Stimulated activated naive CD4-positive, alpha-beta T cell treated with Interleukin-2 at 50 U/mL for 16 hours (primary cell): ENCODE measurements at regions not wholly inside any gene's neighbourhood (a gene's known extent, or its start where the extent isn't known, plus 50 kb on each side); places are given as distances from the start of the nearest gene placed in this dataset.
"Not testable (repeated sequence)": the region's sequence is repeated elsewhere in the genome, so short reads cannot be mapped to it uniquely, and the experiment has no call there.

Source experiments
- DNase-seq: peaks from one replicate; lab custom pipeline; 2025; lab: John Stamatoyannopoulos, UW

GRCh38 chr1:230591678-230592077 lies 50.6 kb upstream of the COG2 start:
- DNase-seq: no peak

GRCh38 chr1:230589951-230590350 lies 52.3 kb upstream of the COG2 start:
- no peak for DNase-seq

- no peak for DNase-seq
Measured at GRCh38 chr1:230588323-230588746, 53.9 kb upstream of the COG2 start.

- no peak for DNase-seq
Measured at GRCh38 chr1:230587061-230587460, 55.2 kb upstream of the COG2 start.

- no peak for DNase-seq
Measured at GRCh38 chr1:230584660-230585059, 57.6 kb upstream of the COG2 start.

GRCh38 chr1:230581446-230582079 lies 60.7 kb upstream of the COG2 start:
- no peak for DNase-seq

- DNase-seq: no peak
Measured at GRCh38 chr1:230578616-230579015, 63.7 kb upstream of the COG2 start.

- no peak for DNase-seq
Measured at GRCh38 chr1:230577537-230577936, 64.7 kb upstream of the COG2 start.

- DNase-seq: no peak
Measured at GRCh38 chr1:230575886-230576500, 66.3 kb upstream of the COG2 start.

GRCh38 chr1:230574502-230574901 lies 67.8 kb upstream of the COG2 start:
- no peak for DNase-seq

- no peak for DNase-seq
Measured at GRCh38 chr1:230573658-230574057, 68.6 kb upstream of the COG2 start.

GRCh38 chr1:230572121-230573105 lies 69.9 kb upstream of the COG2 start:
- no peak for DNase-seq

GRCh38 chr1:230570724-230571360 lies 71.4 kb upstream of the COG2 start:
- DNase-seq: no peak

GRCh38 chr1:230569201-230569600 lies 73.1 kb upstream of the COG2 start:
- no peak for DNase-seq

- no peak for DNase-seq
Measured at GRCh38 chr1:230568676-230569075, 73.6 kb upstream of the COG2 start.

GRCh38 chr1:230568008-230568407 lies 74.3 kb upstream of the COG2 start:
- DNase-seq: no peak

- no peak for DNase-seq
Measured at GRCh38 chr1:230567221-230567575, 75.1 kb upstream of the COG2 start.

- not testable (repeated sequence) for DNase-seq
Measured at GRCh38 chr1:230566532-230567220, 75.6 kb upstream of the COG2 start.

- DNase-seq: no peak
Measured at GRCh38 chr1:230565141-230565540, 77.1 kb upstream of the COG2 start.

GRCh38 chr1:230563591-230563990 lies 78.7 kb upstream of the COG2 start:
- no peak for DNase-seq

GRCh38 chr1:230561570-230561969 lies 80.7 kb upstream of the COG2 start:
- no peak for DNase-seq

GRCh38 chr1:230558324-230558723 lies 84.0 kb upstream of the COG2 start:
- DNase-seq: no peak
